Natural killer cell (primary cell): ENCODE measurements at regions not wholly inside any gene's neighbourhood (a gene's known extent, or its start where the extent isn't known, plus 50 kb on each side); places are given as distances from the start of the nearest gene placed in this dataset.
"Not testable (repeated sequence)": the region's sequence is repeated elsewhere in the genome, so short reads cannot be mapped to it uniquely, and the experiment has no call there.

ENCODE experiments used
- ATAC-seq, 3 donors: fragments of 150-1000 bp in 2 of 3; fragments of 200-7000 bp in 1 of 3; cut with Tn5 transposase; 1 replicate in 1 of 3; 2 replicates in 2 of 3; pipeline ENCODE4 v1.10.0; 2021; ENCODE audit warnings: mild to moderate bottlenecking in 2 of 3, moderate library complexity in 2 of 3
- DNase-seq, 2 donors: peaks; one replicate each; pipeline versions ENCODE4 v3.0.0 to v3.0.0-alpha.2; 2013 to 2021; ENCODE audit warnings: mixed read lengths in 1 of 2
- H3K27ac ChIP-seq: one replicate; pipeline ENCODE4 v1.5.1; 2013; ENCODE audit warnings: mild to moderate bottlenecking, low read length
- H3K27me3 ChIP-seq: one replicate; pipeline ENCODE4 v1.6.1; 2013; ENCODE audit warnings: low read length; ENCODE audit not compliant: control insufficient read depth, insufficient read depth
- H3K36me3 ChIP-seq: one replicate; pipeline ENCODE4 v1.6.1; 2013; ENCODE audit warnings: low read length; ENCODE audit not compliant: control insufficient read depth, insufficient read depth
- H3K4me1 ChIP-seq: one replicate; pipeline ENCODE4 v1.6.1; 2013; ENCODE audit warnings: low read length; ENCODE audit not compliant: control insufficient read depth, insufficient read depth
- H3K4me3 ChIP-seq: one replicate; pipeline ENCODE4 v1.5.1; 2013; ENCODE audit warnings: low read length
- H3K9me3 ChIP-seq: one replicate; pipeline ENCODE4 v1.6.1; 2013; ENCODE audit warnings: low read length; ENCODE audit not compliant: control insufficient read depth, insufficient read depth
- H3K27ac Mint-ChIP-seq, 2 donors: one replicate each; pipeline ENCODE4 v1.8.0; 2022; ENCODE audit warnings: mild to moderate bottlenecking in 2 of 2, mixed read lengths in 2 of 2, moderate library complexity in 1 of 2
- H3K27me3 Mint-ChIP-seq, 2 donors: one replicate each; pipeline ENCODE4 v1.8.0; 2022; ENCODE audit warnings: low read depth in 2 of 2, mixed read lengths in 2 of 2
- H3K36me3 Mint-ChIP-seq: one replicate; pipeline ENCODE4 v1.8.0; 2022; ENCODE audit warnings: mixed read lengths
- H3K4me1 Mint-ChIP-seq, 2 donors: one replicate each; pipeline ENCODE4 v1.8.0; 2022; ENCODE audit warnings: mixed read lengths in 2 of 2
- H3K4me3 Mint-ChIP-seq: one replicate; pipeline ENCODE4 v1.8.0; 2022; ENCODE audit warnings: mild to moderate bottlenecking, moderate library complexity, mixed read lengths
- H3K9me3 Mint-ChIP-seq, 2 donors: one replicate each; pipeline ENCODE4 v1.8.0; 2022; ENCODE audit warnings: mixed read lengths in 2 of 2
- CTCF ChIP-seq: fragments of 200-600 bp; IDR thresholded peaks from one replicate; pipeline ENCODE4 v1.8.0; 2022; ENCODE audit warnings: antibody characterized with exemption
- WGBS: methylation state at CpG from one replicate; pipeline ENCODE4 v1.1.7; 2013; ENCODE audit warnings: missing lambda C conversion rate; ENCODE audit not compliant: insufficient coverage; 5-methylcytosine and 5-hydroxymethylcytosine counted together
- intact Hi-C: fragments of 100-400 bp; cut with micrococcal nuclease; formaldehyde crosslinking; loops from one replicate; pipeline ENCODE4 v1.14.2; 2022

DNA sequence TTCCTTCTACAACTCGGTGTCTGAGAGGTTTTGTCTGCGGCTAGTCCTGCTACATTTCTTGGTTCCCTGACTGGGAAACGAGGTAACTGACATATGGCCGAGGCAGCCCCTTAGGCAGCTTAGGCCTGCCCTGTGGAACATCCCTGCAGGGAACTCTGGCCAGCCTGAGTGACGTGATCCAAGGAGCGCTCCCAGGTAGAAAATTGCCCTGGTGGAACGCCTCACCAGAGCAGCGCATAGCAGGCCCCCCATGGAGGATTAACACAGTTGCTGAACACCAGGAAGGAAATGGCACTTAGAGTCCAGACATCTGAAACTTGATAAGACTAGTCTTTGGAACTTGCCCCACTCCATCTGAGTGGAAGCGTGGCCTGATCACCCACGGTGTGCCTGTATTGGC lies 837.4 kb upstream of the NDST4 start:
- Histone ChIP-seq H3K36me3 (no peaks in the 10 kb centered on the region), H3K27me3 (no peaks in the 10 kb centered on the region), H3K27ac (no peak overlapping the region), H3K4me1 (no peaks in the 10 kb centered on the region), H3K4me3 (no peak overlapping the region), H3K9me3 (no peaks in the 10 kb centered on the region)
- intact Hi-C loops: no loop called here
- 87% methylated on average over 10 of the region's 10 CpGs for WGBS
- Mint-ChIP-seq H3K9me3 (peaks cover 6 to 7% of the 10 kb centered on the region in 2 donors), H3K4me1 (no peaks in the 10 kb centered on the region), H3K27ac (no peak overlapping the region), H3K36me3 (peaks cover 7% of the 10 kb centered on the region), H3K4me3 (no peak overlapping the region), H3K27me3 (no peaks in the 10 kb centered on the region)
- ATAC-seq (no peak), DNase-seq (no peak)
- TF ChIP-seq CTCF: no peak

DNA sequence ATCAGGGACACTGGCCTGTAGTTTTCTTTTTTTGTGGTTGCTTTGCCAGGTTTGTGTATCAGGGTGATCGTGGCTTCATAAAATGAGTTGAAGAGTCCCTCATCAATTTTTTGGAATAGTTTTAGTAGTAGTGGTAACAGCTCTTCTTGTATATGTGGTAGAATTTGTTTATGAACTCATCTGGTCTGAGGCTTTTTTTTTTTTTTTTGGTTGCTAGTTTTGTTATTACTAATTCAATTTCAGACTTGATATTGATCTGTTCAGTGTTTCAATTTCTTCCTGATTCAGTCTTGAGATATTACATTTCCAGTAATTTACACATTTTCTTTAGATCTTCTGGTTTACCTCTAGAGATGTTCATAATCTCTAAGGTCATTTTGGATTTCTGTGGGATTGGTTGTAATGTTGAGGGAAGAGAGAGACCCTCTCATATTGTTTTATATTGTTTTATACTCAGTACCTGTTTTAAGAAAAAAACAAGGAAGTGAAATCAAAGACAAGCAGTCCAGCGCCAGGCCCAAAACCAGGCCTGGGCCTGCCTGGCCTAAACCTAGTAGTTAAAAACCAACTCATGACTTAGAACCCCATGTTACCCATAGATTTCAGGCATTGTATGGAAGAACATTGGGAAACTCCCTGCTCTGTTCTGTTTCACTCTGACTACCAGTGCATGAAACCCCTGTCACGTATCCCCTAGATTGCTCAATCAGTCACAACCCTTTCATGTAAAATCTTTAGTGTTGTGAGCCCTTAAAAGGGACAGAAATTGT lies 836.7 kb upstream of the NDST4 start:
- H3K9me3 ChIP-seq, H3K4me1 Mint-ChIP-seq, H3K27ac ChIP-seq, H3K36me3 Mint-ChIP-seq, H3K9me3 Mint-ChIP-seq, H3K27ac Mint-ChIP-seq, intact Hi-C loops, H3K27me3 Mint-ChIP-seq, H3K27me3 ChIP-seq, DNase-seq, H3K36me3 ChIP-seq, H3K4me3 ChIP-seq, H3K4me3 Mint-ChIP-seq, H3K4me1 ChIP-seq, ATAC-seq: not testable (repeated sequence)
- 79% methylated on average over 2 of the region's 3 CpGs for WGBS

DNA sequence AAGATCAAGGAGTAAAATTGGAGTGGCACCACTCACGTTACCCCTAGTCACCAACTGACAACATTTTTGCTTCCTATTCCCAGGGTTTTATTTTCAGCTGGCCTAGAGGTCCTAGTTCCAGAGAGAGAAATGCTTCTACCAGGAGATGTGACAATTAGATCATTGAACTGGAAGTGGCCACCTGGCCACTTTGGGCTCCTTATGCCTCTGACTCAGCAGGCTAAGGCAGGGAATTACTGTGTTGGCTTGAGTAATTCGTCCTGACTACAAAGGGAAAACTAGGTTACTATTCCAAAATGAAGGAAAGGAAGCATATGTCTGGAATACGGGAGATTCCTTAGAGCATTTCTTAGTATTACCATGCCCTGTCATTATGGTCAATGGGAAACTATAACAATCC lies 831.6 kb upstream of the NDST4 start:
- H3K27ac ChIP-seq: no peak overlapping the region
- H3K4me1 ChIP-seq: no peaks in the 10 kb centered on the region
- no peak overlapping the region for H3K4me3 ChIP-seq
- Mint-ChIP-seq H3K36me3 (peaks cover 4% of the 10 kb centered on the region), H3K4me1 (no peaks in the 10 kb centered on the region), H3K9me3 (peaks cover 4 to 5% of the 10 kb centered on the region in 2 donors), H3K4me3 (no peak overlapping the region), H3K27ac (no peak overlapping the region), H3K27me3 (no peaks in the 10 kb centered on the region)
- TF ChIP-seq CTCF: no peak
- no peak for ATAC-seq
- no peak for DNase-seq
- intact Hi-C loops: no loop called here
- H3K27me3 ChIP-seq: no peaks in the 10 kb centered on the region
- no peaks in the 10 kb centered on the region for H3K9me3 ChIP-seq
- WGBS: 87% methylated on average over 2 of the region's 3 CpGs
- no peaks in the 10 kb centered on the region for H3K36me3 ChIP-seq

GRCh38 chr4:115944146-115944905 lies 830.9 kb upstream of the NDST4 start:
- no peaks in the 10 kb centered on the region for H3K27me3 ChIP-seq
- H3K9me3 ChIP-seq: no peaks in the 10 kb centered on the region
- intact Hi-C loops: no loop called here
- H3K36me3 Mint-ChIP-seq: no peaks in the 10 kb centered on the region
- 91% methylated on average over 5 of the region's 5 CpGs for WGBS
- H3K4me3 ChIP-seq: no peak overlapping the region
- H3K4me3 Mint-ChIP-seq: no peak overlapping the region
- no peaks in the 10 kb centered on the region for H3K36me3 ChIP-seq
- DNase-seq (no peak), ATAC-seq (no peak)
- no peaks in the 10 kb centered on the region for H3K27me3 Mint-ChIP-seq
- no peaks in the 10 kb centered on the region for H3K4me1 Mint-ChIP-seq
- TF ChIP-seq CTCF: no peak
- no peak overlapping the region for H3K27ac ChIP-seq
- peaks cover 2% of the 10 kb centered on the region in 2 donors for H3K9me3 Mint-ChIP-seq
- H3K4me1 ChIP-seq: no peaks in the 10 kb centered on the region
- H3K27ac Mint-ChIP-seq: no peak overlapping the region
